ENCODE measurements at regions not wholly inside any gene's neighbourhood (a gene's known extent, or its start where the extent isn't known, plus 50 kb on each side); places are given as distances from the start of the nearest gene placed in this dataset.

- Histone ChIP-seq H3K27ac (ENCODE audit: low read depth in 1 of 2, low read length in 2 of 2) (no peak overlapping the region), H3K4me1 (ENCODE audit: control insufficient read depth in 4 of 4, insufficient read depth in 4 of 4, low read length in 3 of 4) (peaks cover 3 to 15% (median 12%) of the 10 kb centered on the region in 4 donors), H3K9me3 (ENCODE audit: control insufficient read depth in 4 of 4, low read length in 3 of 4) (no peaks in the 10 kb centered on the region), H3K9ac (ENCODE audit: low read depth in 1 of 2, low read length in 2 of 2) (no peak overlapping the region), H3K27me3 (ENCODE audit: control insufficient read depth in 4 of 4, insufficient read depth in 4 of 4, low read length in 3 of 4) (no peaks in the 10 kb centered on the region), H3K36me3 (ENCODE audit: control insufficient read depth in 4 of 4, insufficient read depth in 3 of 4, low read depth in 1 of 4, low read length in 3 of 4) (no peaks in the 10 kb centered on the region), H3K4me3 (ENCODE audit: low read depth in 1 of 3, low read length in 3 of 3) (no peak overlapping the region)
- TF ChIP-seq ATF3 (IDR thresholded peaks at IDR 0.05) (no peak), TAF1 (conservative IDR thresholded peaks at IDR 0.05) (no peak), EGR1 (IDR thresholded peaks at IDR 0.05; ENCODE audit: low read depth in 2 of 2) (no peak), FOXA1 (IDR thresholded peaks at IDR 0.05) (no peak), RAD21 (IDR thresholded peaks at IDR 0.05) (peak; percentile 5 to 21), HNF4A (conservative IDR thresholded peaks at IDR 0.05) (peak; percentile 46 to 64), SP1 (IDR thresholded peaks at IDR 0.05) (peak; percentile 32), RXRA (IDR thresholded peaks at IDR 0.05) (peak in 1 of 2 donors; percentile 28), HNF4G (IDR thresholded peaks at IDR 0.05) (peak; percentile 42), GABPA (IDR thresholded peaks at IDR 0.05 in 1 of 2, conservative IDR thresholded peaks at IDR 0.05 in 1 of 2) (no peak), NR2F2 (IDR thresholded peaks at IDR 0.05) (peak; percentile 43), JUND (IDR thresholded peaks at IDR 0.05) (no peak)
- 52% methylated on average over 10 of the region's 10 CpGs for WGBS
- DNase-seq (ENCODE audit: low spot score) = no peak
Measured at GRCh38 chr10:29702273-29703164, 67.7 kb upstream of the SVIL start.

- H3K9me3 ChIP-seq (ENCODE audit: control insufficient read depth in 4 of 4, low read length in 3 of 4) = no peaks in the 10 kb centered on the region
- H3K9ac ChIP-seq (ENCODE audit: low read depth in 1 of 2, low read length in 2 of 2) = no peak overlapping the region
- TF ChIP-seq HNF4A (conservative IDR thresholded peaks at IDR 0.05) = no peak
- TF ChIP-seq FOXA2 (IDR thresholded peaks at IDR 0.05) = no peak
- no peak for TF ChIP-seq JUND (IDR thresholded peaks at IDR 0.05)
- TF ChIP-seq FOXA1 (IDR thresholded peaks at IDR 0.05) = no peak
- TF ChIP-seq NR2F2 (IDR thresholded peaks at IDR 0.05) = no peak
- TF ChIP-seq CTCF (IDR thresholded peaks at IDR 0.05; ENCODE audit: low read depth, low read length, missing input control) = no peak
- no peak for TF ChIP-seq RXRA (IDR thresholded peaks at IDR 0.05)
- no peak for TF ChIP-seq SP1 (IDR thresholded peaks at IDR 0.05)
- no peak for TF ChIP-seq HNF4G (IDR thresholded peaks at IDR 0.05)
- no peak for TF ChIP-seq ATF3 (IDR thresholded peaks at IDR 0.05)
- no peak for TF ChIP-seq REST (IDR thresholded peaks at IDR 0.05)
- no peak for TF ChIP-seq MAX (IDR thresholded peaks at IDR 0.05)
- no peak for TF ChIP-seq YY1 (IDR thresholded peaks at IDR 0.05)
- TF ChIP-seq GABPA (IDR thresholded peaks at IDR 0.05 in 1 of 2, conservative IDR thresholded peaks at IDR 0.05 in 1 of 2) = no peak
- no peak for TF ChIP-seq TAF1 (conservative IDR thresholded peaks at IDR 0.05)
- no peak for TF ChIP-seq RAD21 (IDR thresholded peaks at IDR 0.05)
- no peak for TF ChIP-seq ZBTB33 (IDR thresholded peaks at IDR 0.05)
- TF ChIP-seq EGR1 (IDR thresholded peaks at IDR 0.05; ENCODE audit: low read depth in 2 of 2) = no peak
- no peak overlapping the region for H3K4me3 ChIP-seq (ENCODE audit: low read depth in 1 of 3, low read length in 3 of 3)
- peaks cover 3 to 15% (median 12%) of the 10 kb centered on the region in 4 donors for H3K4me1 ChIP-seq (ENCODE audit: control insufficient read depth in 4 of 4, insufficient read depth in 4 of 4, low read length in 3 of 4)
- H3K27ac ChIP-seq (ENCODE audit: low read depth in 1 of 2, low read length in 2 of 2) = no peak overlapping the region
- 85% methylated on average over 1 of the region's 1 CpG for WGBS
- no peak for DNase-seq (ENCODE audit: low spot score)
- H3K36me3 ChIP-seq (ENCODE audit: control insufficient read depth in 4 of 4, insufficient read depth in 3 of 4, low read depth in 1 of 4, low read length in 3 of 4) = no peaks in the 10 kb centered on the region
- no peaks in the 10 kb centered on the region for H3K27me3 ChIP-seq (ENCODE audit: control insufficient read depth in 4 of 4, insufficient read depth in 4 of 4, low read length in 3 of 4)
Measured at GRCh38 chr10:29701306-29701705, 66.5 kb upstream of the SVIL start.
